ENCODE measurements at regions not wholly inside any gene's neighbourhood (a gene's known extent, or its start where the extent isn't known, plus 50 kb on each side); places are given as distances from the start of the nearest gene placed in this dataset.

- no peak for DNase-seq (ENCODE audit: extremely low read depth, low read depth)
- no peak overlapping the region for H3K4me3 ChIP-seq (replicated peaks; ENCODE audit: low read depth, low read length)
- TF ChIP-seq CTCF (IDR thresholded peaks at IDR 0.05; ENCODE audit: low read depth, low read length, missing control alignments), result no peak
Observed at GRCh38 chr5:142408536-142408935, 83.7 kb upstream of the SPRY4 start.

GRCh38 chr5:142405814-142406395 is 81.1 kb upstream of the SPRY4 start:
- TF ChIP-seq CTCF (IDR thresholded peaks at IDR 0.05; ENCODE audit: low read depth, low read length, missing control alignments), result no peak
- DNase-seq (ENCODE audit: extremely low read depth, low read depth), result no peak
- H3K4me3 ChIP-seq (replicated peaks; ENCODE audit: low read depth, low read length), result no peak overlapping the region

GRCh38 chr5:142405023-142405422 is 80.2 kb upstream of the SPRY4 start:
- TF ChIP-seq CTCF (IDR thresholded peaks at IDR 0.05; ENCODE audit: low read depth, low read length, missing control alignments), result no peak
- DNase-seq (ENCODE audit: extremely low read depth, low read depth), result no peak
- no peak overlapping the region for H3K4me3 ChIP-seq (replicated peaks; ENCODE audit: low read depth, low read length)

- no peak for DNase-seq (ENCODE audit: extremely low read depth, low read depth)
- no peak for TF ChIP-seq CTCF (IDR thresholded peaks at IDR 0.05; ENCODE audit: low read depth, low read length, missing control alignments)
- H3K4me3 ChIP-seq (replicated peaks; ENCODE audit: low read depth, low read length), result no peak overlapping the region
Observed at GRCh38 chr5:142404046-142404477, 79.2 kb upstream of the SPRY4 start.

- H3K4me3 ChIP-seq (replicated peaks; ENCODE audit: low read depth, low read length), result no peak overlapping the region
- no peak for DNase-seq (ENCODE audit: extremely low read depth, low read depth)
- no peak for TF ChIP-seq CTCF (IDR thresholded peaks at IDR 0.05; ENCODE audit: low read depth, low read length, missing control alignments)
Observed at GRCh38 chr5:142403583-142403982, 78.8 kb upstream of the SPRY4 start.

GRCh38 chr5:142402752-142403318 is 78.0 kb upstream of the SPRY4 start:
- H3K4me3 ChIP-seq (replicated peaks; ENCODE audit: low read depth, low read length), result no peak overlapping the region
- TF ChIP-seq CTCF (IDR thresholded peaks at IDR 0.05; ENCODE audit: low read depth, low read length, missing control alignments), result no peak
- DNase-seq (ENCODE audit: extremely low read depth, low read depth), result no peak

- H3K4me3 ChIP-seq (replicated peaks; ENCODE audit: low read depth, low read length), result no peak overlapping the region
- no peak for DNase-seq (ENCODE audit: extremely low read depth, low read depth)
- TF ChIP-seq CTCF (IDR thresholded peaks at IDR 0.05; ENCODE audit: low read depth, low read length, missing control alignments), result no peak
Observed at GRCh38 chr5:142400415-142400814, 75.6 kb upstream of the SPRY4 start.

Data from HFF-Myc (cell line).